ENCODE measurements at regions not wholly inside any gene's neighbourhood (a gene's known extent, or its start where the extent isn't known, plus 50 kb on each side); places are given as distances from the start of the nearest gene placed in this dataset.

- TF ChIP-seq POLR2A (IDR thresholded peaks at IDR 0.05) (no peak), CTCF (IDR thresholded peaks at IDR 0.05) (no peak)
Measured at GRCh38 chr3:117439812-117440211, 730.2 kb downstream of the TUSC7 start.

All from lower leg skin (tissue), 3 donors.